ENCODE measurements at regions not wholly inside any gene's neighbourhood (a gene's known extent, or its start where the extent isn't known, plus 50 kb on each side); places are given as distances from the start of the nearest gene placed in this dataset.

- TF ChIP-seq POLR2A (IDR thresholded peaks at IDR 0.05; ENCODE audit: low read depth, low read length) (no peak), CTCF (IDR thresholded peaks at IDR 0.05; ENCODE audit: extremely low read depth in 1 of 2, insufficient read depth in 1 of 2, low read depth in 1 of 2, low read length in 2 of 2) (no peak), EZH2 (IDR thresholded peaks at IDR 0.05; ENCODE audit: borderline replicate concordance, low read depth, low read length, severe bottlenecking) (no peak), POLR2AphosphoS5 (IDR thresholded peaks at IDR 0.05; ENCODE audit: insufficient read depth, low read depth, low read length) (no peak), FOS (IDR thresholded peaks at IDR 0.05; ENCODE audit: borderline replicate concordance, insufficient read depth, low read length) (no peak), MAX (IDR thresholded peaks at IDR 0.05; ENCODE audit: insufficient read depth, insufficient read length) (no peak), MYC (IDR thresholded peaks at IDR 0.05; ENCODE audit: low read depth, low read length) (no peak)
Observed at GRCh38 chr11:10969387-10969786, 111.5 kb upstream of the ZBED5 start.
